ENCODE measurements at regions not wholly inside any gene's neighbourhood (a gene's known extent, or its start where the extent isn't known, plus 50 kb on each side); places are given as distances from the start of the nearest gene placed in this dataset.

DNA sequence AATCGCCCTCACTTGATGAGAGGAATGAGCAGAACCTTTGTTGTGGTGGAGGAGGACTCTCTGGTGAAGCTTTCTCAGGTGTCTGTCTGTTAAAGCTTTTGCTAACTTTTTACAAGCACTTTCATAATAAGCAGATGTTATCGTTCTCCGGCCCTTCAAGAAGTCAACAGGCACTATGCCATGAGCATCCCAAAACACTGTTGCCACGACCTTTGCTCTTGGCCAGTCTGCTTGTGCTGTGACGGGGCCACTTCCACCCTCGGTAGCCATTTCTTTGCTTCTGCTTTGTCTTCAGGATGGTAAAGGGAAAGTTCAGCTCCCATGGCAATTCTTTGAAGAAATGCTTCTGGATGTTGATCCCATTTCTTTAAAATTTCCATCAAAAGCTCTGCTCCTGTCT lies 93.5 kb upstream of the ANKRD10 start:
- Histone ChIP-seq H3K27ac (ENCODE audit: control insufficient read depth, insufficient read depth, low read length) (no peak overlapping the region), H2AFZ (ENCODE audit: control insufficient read depth, low read length) (no peak overlapping the region), H4K20me1 (ENCODE audit: control insufficient read depth, extremely low read depth, insufficient read depth, low read length) (no peaks in the 10 kb centered on the region), H3K9me1 (ENCODE audit: control insufficient read depth, extremely low read depth, insufficient read depth, low read length) (no peaks in the 10 kb centered on the region), H3K36me3 (ENCODE audit: control insufficient read depth in 2 of 2, extremely low read depth in 1 of 2, insufficient read depth in 2 of 2, low read length in 2 of 2) (no peaks in the 10 kb centered on the region), H3K4me1 (ENCODE audit: control insufficient read depth, extremely low read depth, insufficient read depth, low read length) (no peaks in the 10 kb centered on the region), H3K9me3 (ENCODE audit: control insufficient read depth, low read depth, low read length) (no peaks in the 10 kb centered on the region), H3K79me2 (ENCODE audit: control insufficient read depth, insufficient read depth, low read length) (no peaks in the 10 kb centered on the region), H3K27me3 (ENCODE audit: control insufficient read depth, extremely low read depth, insufficient read depth, low read length) (no peaks in the 10 kb centered on the region), H3K4me2 (ENCODE audit: control insufficient read depth, extremely low read depth, insufficient read depth, low read depth, low read length) (no peak overlapping the region), H3K4me3 (ENCODE audit: control insufficient read depth in 2 of 3, extremely low read depth in 1 of 3, insufficient read depth in 2 of 3, low read depth in 1 of 3, low read length in 3 of 3) (no peak overlapping the region), H3K9ac (ENCODE audit: control insufficient read depth, extremely low read depth, insufficient read depth, low read length) (no peak overlapping the region)
- FAIRE-seq, result no peak
- TF ChIP-seq EZH2 (IDR thresholded peaks at IDR 0.05; ENCODE audit: low read length), result no peak
- TF ChIP-seq, protein P1, sequence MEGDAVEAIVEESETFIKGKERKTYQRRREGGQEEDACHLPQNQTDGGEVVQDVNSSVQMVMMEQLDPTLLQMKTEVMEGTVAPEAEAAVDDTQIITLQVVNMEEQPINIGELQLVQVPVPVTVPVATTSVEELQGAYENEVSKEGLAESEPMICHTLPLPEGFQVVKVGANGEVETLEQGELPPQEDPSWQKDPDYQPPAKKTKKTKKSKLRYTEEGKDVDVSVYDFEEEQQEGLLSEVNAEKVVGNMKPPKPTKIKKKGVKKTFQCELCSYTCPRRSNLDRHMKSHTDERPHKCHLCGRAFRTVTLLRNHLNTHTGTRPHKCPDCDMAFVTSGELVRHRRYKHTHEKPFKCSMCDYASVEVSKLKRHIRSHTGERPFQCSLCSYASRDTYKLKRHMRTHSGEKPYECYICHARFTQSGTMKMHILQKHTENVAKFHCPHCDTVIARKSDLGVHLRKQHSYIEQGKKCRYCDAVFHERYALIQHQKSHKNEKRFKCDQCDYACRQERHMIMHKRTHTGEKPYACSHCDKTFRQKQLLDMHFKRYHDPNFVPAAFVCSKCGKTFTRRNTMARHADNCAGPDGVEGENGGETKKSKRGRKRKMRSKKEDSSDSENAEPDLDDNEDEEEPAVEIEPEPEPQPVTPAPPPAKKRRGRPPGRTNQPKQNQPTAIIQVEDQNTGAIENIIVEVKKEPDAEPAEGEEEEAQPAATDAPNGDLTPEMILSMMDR (optimal IDR thresholded peaks at IDR 0.05 in 1 of 3, IDR thresholded peaks at IDR 0.05 in 1 of 3, conservative IDR thresholded peaks at IDR 0.05 in 1 of 3; ENCODE audit: extremely low read depth in 1 of 3, insufficient read depth in 2 of 3, low read length in 3 of 3), result no peak
- dilution Hi-C loops (cut with MboI; ENCODE audit: extremely low pct_ligation_motif_present, low sequenced_read_pairs), result no loop called here
- DNase-seq (ENCODE audit: low read depth, low spot score), result no peak

GRCh38 chr13:111007209-111007608 lies 92.3 kb upstream of the ANKRD10 start:
- dilution Hi-C loops (cut with MboI; ENCODE audit: extremely low pct_ligation_motif_present, low sequenced_read_pairs), result no loop called here
- Histone ChIP-seq H3K27me3 (ENCODE audit: control insufficient read depth, extremely low read depth, insufficient read depth, low read length) (no peaks in the 10 kb centered on the region), H3K4me1 (ENCODE audit: control insufficient read depth, extremely low read depth, insufficient read depth, low read length) (no peaks in the 10 kb centered on the region), H3K4me2 (ENCODE audit: control insufficient read depth, extremely low read depth, insufficient read depth, low read depth, low read length) (no peak overlapping the region), H2AFZ (ENCODE audit: control insufficient read depth, low read length) (no peak overlapping the region), H4K20me1 (ENCODE audit: control insufficient read depth, extremely low read depth, insufficient read depth, low read length) (no peaks in the 10 kb centered on the region), H3K9me1 (ENCODE audit: control insufficient read depth, extremely low read depth, insufficient read depth, low read length) (no peaks in the 10 kb centered on the region), H3K4me3 (ENCODE audit: control insufficient read depth in 2 of 3, extremely low read depth in 1 of 3, insufficient read depth in 2 of 3, low read depth in 1 of 3, low read length in 3 of 3) (no peak overlapping the region), H3K79me2 (ENCODE audit: control insufficient read depth, insufficient read depth, low read length) (no peaks in the 10 kb centered on the region), H3K9me3 (ENCODE audit: control insufficient read depth, low read depth, low read length) (no peaks in the 10 kb centered on the region), H3K9ac (ENCODE audit: control insufficient read depth, extremely low read depth, insufficient read depth, low read length) (no peak overlapping the region), H3K27ac (ENCODE audit: control insufficient read depth, insufficient read depth, low read length) (no peak overlapping the region), H3K36me3 (ENCODE audit: control insufficient read depth in 2 of 2, extremely low read depth in 1 of 2, insufficient read depth in 2 of 2, low read length in 2 of 2) (no peaks in the 10 kb centered on the region)
- FAIRE-seq, result no peak
- TF ChIP-seq EZH2 (IDR thresholded peaks at IDR 0.05; ENCODE audit: low read length), result no peak
- TF ChIP-seq, protein P1 (optimal IDR thresholded peaks at IDR 0.05 in 1 of 3, IDR thresholded peaks at IDR 0.05 in 1 of 3, conservative IDR thresholded peaks at IDR 0.05 in 1 of 3; ENCODE audit: extremely low read depth in 1 of 3, insufficient read depth in 2 of 3, low read length in 3 of 3), result no peak
- no peak for DNase-seq (ENCODE audit: low read depth, low spot score)
